A673 (cell line): ENCODE measurements at regions not wholly inside any gene's neighbourhood (a gene's known extent, or its start where the extent isn't known, plus 50 kb on each side); places are given as distances from the start of the nearest gene placed in this dataset.
"Not testable (repeated sequence)": the region's sequence is repeated elsewhere in the genome, so short reads cannot be mapped to it uniquely, and the experiment has no call there.

Experiments used
- BruUV-seq: library from RNA; stranded (reverse); fragments of 400-500 nt; replicated peaks from 2 replicates; lab custom pipeline; 2021; lab: Mats Ljungman, UMichigan
- CTCF ChIA-PET: fragments of 300-600 bp; sonication (Branson Sonifier 250); formaldehyde crosslinking; loops from one replicate; lab custom pipeline; 2022; ENCODE audit warnings: antibody characterized with exemption; lab: Charles Lee
- POLR2A ChIA-PET: fragments of 300-600 bp; sonication (Branson Sonifier 250); formaldehyde crosslinking; loops from one replicate; lab custom pipeline; 2022; ENCODE audit warnings: antibody characterized with exemption; ENCODE audit not compliant: low non-redundant PET; lab: Charles Lee
- DNase-seq: peaks from one replicate; pipeline ENCODE4 v3.0.0-alpha.2; 2015; ENCODE audit warnings: low spot score
- H3K27ac ChIP-seq: fragments of 200-600 bp; sonication (generic); 2 replicates; pipeline ENCODE4 v1.5.1; 2016; ENCODE audit warnings: mixed run types, low read depth, mild to moderate bottlenecking, mixed read lengths, antibody characterized with exemption, low read length; ENCODE audit not compliant: poor library complexity, severe bottlenecking
- H3K27me3 ChIP-seq: fragments of 200-600 bp; sonication (generic); replicated peaks from 2 replicates; pipeline ENCODE4 v1.6.1; 2017; ENCODE audit warnings: mixed run types, low read depth, mild to moderate bottlenecking, mixed read lengths, antibody characterized with exemption, low read length; ENCODE audit not compliant: insufficient read depth, poor library complexity
- H3K36me3 ChIP-seq: fragments of 200-600 bp; sonication (generic); 2 replicates; pipeline ENCODE4 v1.6.1; 2016; ENCODE audit warnings: mixed run types, mild to moderate bottlenecking, mixed read lengths, antibody characterized with exemption, low read length; ENCODE audit not compliant: insufficient read depth, poor library complexity, severe bottlenecking
- H3K4me1 ChIP-seq: fragments of 200-600 bp; sonication (generic); 2 replicates; pipeline ENCODE4 v1.6.1; 2017; ENCODE audit warnings: mixed run types, mild to moderate bottlenecking, mixed read lengths, antibody characterized with exemption, low read length; ENCODE audit not compliant: insufficient read depth, poor library complexity, severe bottlenecking
- H3K4me3 ChIP-seq: fragments of 200-600 bp; sonication (generic); 2 replicates; pipeline ENCODE4 v1.5.1; 2016; ENCODE audit warnings: low read depth, mixed run types, mild to moderate bottlenecking, mixed read lengths, low read length; ENCODE audit not compliant: poor library complexity, severe bottlenecking
- H3K9me3 ChIP-seq: fragments of 200-600 bp; sonication (generic); 2 replicates; pipeline ENCODE4 v1.6.1; 2016; ENCODE audit warnings: mixed run types, low read depth, mild to moderate bottlenecking, mixed read lengths, antibody characterized with exemption, low read length; ENCODE audit not compliant: poor library complexity, severe bottlenecking
- EZH2 ChIP-seq: fragments of 200-600 bp; sonication (generic); IDR thresholded peaks from 2 replicates; pipeline ENCODE4 v1.6.1; 2017; ENCODE audit warnings: borderline replicate concordance, low read depth, mild to moderate bottlenecking, mixed read lengths, antibody characterized with exemption, low read length; ENCODE audit not compliant: poor library complexity, severe bottlenecking
- intact Hi-C: fragments of 100-400 bp; cut with micrococcal nuclease; formaldehyde crosslinking; loops from one replicate; pipeline ENCODE4 v1.10.0; 2022; ENCODE audit not compliant: unreplicated experiment
- TF ChIP-seq, protein P1 (sequence below): fragments of 300-800, 200-600 bp; sonication (generic); conservative IDR thresholded peaks from 2 replicates; pipeline ENCODE4 v1.5.1; 2017; ENCODE audit warnings: low read depth, mild to moderate bottlenecking, antibody characterized with exemption, low read length, moderate library complexity, mixed read lengths

DNA sequence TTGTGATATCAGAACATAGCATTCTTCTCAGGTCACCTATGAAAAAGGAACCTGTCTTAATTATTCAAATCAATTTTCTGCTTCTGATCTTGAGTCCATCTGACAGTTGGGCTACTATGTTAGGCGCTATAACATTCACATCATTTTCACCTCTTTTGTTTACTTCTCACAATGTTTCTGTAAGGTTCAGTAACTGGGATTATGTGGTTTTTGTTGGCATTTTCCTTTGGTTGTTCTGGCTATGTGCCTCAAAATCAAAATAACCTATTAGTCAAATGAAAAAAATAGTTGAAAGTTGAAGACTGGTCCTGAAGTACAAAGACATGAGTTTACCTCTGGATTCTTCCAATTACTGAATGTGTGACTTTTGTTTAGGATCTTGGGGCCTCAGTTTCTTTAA, 221.3 kb upstream of the SMIM30 start:
- CTCF ChIA-PET, result no interaction called here
- POLR2A ChIA-PET, result no interaction called here
- intact Hi-C loops, result no loop called here

DNA sequence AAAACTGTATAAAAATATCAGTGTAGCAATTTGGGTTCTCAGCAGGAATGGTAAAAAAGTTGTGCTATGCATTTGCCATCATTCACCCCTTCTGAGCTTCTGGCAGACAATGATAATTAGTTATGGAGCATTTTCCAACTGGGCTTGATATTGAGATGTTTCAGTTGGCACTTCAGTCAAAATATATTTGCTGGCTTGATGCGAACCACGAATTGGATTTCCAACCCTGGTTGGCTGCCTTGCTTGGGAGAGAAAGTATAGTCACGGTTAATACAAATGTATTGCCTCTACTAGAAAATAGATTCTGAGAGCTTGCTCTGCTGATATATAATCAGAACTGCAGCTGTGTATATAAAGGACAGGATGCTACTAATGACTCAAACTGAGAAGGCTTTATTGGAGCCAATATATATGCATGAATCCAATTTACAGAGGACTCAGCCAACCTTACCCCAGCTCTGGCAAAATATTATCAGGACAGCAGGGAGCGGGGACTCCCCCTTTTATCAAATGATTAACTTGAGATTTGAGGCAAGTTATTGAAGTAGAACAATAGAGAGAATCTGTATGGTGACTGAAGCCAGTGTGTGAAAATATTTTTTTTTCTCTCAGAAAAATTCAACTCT, 219.8 kb upstream of the SMIM30 start:
- Histone ChIP-seq H3K9me3 (no peaks in the 10 kb centered on the region), H3K27me3 (no peaks in the 10 kb centered on the region), H3K27ac (no peak overlapping the region), H3K4me1 (no peaks in the 10 kb centered on the region), H3K36me3 (no peaks in the 10 kb centered on the region), H3K4me3 (no peak overlapping the region)
- peak; percentile 12 for DNase-seq
- no peak for TF ChIP-seq EZH2
- TF ChIP-seq, protein P1, sequence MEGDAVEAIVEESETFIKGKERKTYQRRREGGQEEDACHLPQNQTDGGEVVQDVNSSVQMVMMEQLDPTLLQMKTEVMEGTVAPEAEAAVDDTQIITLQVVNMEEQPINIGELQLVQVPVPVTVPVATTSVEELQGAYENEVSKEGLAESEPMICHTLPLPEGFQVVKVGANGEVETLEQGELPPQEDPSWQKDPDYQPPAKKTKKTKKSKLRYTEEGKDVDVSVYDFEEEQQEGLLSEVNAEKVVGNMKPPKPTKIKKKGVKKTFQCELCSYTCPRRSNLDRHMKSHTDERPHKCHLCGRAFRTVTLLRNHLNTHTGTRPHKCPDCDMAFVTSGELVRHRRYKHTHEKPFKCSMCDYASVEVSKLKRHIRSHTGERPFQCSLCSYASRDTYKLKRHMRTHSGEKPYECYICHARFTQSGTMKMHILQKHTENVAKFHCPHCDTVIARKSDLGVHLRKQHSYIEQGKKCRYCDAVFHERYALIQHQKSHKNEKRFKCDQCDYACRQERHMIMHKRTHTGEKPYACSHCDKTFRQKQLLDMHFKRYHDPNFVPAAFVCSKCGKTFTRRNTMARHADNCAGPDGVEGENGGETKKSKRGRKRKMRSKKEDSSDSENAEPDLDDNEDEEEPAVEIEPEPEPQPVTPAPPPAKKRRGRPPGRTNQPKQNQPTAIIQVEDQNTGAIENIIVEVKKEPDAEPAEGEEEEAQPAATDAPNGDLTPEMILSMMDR, result no peak
- intact Hi-C loops, result no loop called here
- no TSS peak for BruUV-seq
- CTCF ChIA-PET, result no interaction called here
- POLR2A ChIA-PET, result no interaction called here

More for the DNA sequence above, 221.3 kb upstream of the SMIM30 start:
- Histone ChIP-seq H3K4me3 (no peak overlapping the region), H3K36me3 (no peaks in the 10 kb centered on the region), H3K4me1 (no peaks in the 10 kb centered on the region), H3K27me3 (no peaks in the 10 kb centered on the region), H3K9me3 (no peaks in the 10 kb centered on the region), H3K27ac (no peak overlapping the region)
- no TSS peak for BruUV-seq
- TF ChIP-seq, protein P1, result no peak
- no peak for TF ChIP-seq EZH2
- DNase-seq, result no peak

DNA sequence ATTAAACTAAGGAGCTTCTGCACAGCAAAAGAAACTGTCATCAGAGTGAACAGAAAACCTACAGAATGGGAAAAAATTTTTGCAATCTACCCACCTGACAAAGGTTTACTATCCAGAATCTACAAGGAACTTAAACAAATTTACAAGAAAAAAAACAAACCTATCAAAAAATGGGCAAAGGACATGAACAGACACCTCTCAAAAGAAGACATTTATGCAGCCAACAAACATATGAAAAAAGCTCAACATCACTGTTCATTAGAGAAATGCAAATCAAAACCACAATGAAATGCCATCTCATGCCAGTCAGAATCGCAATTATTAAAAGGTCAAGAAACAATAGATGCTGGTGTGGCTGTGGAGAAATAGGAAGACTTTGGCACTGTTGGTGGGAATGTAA, 218.5 kb upstream of the SMIM30 start:
- POLR2A ChIA-PET, CTCF ChIA-PET, BruUV-seq, H3K4me1 ChIP-seq, H3K4me3 ChIP-seq, intact Hi-C loops, DNase-seq, H3K27me3 ChIP-seq, H3K27ac ChIP-seq, H3K9me3 ChIP-seq, H3K36me3 ChIP-seq: not testable (repeated sequence)

DNA sequence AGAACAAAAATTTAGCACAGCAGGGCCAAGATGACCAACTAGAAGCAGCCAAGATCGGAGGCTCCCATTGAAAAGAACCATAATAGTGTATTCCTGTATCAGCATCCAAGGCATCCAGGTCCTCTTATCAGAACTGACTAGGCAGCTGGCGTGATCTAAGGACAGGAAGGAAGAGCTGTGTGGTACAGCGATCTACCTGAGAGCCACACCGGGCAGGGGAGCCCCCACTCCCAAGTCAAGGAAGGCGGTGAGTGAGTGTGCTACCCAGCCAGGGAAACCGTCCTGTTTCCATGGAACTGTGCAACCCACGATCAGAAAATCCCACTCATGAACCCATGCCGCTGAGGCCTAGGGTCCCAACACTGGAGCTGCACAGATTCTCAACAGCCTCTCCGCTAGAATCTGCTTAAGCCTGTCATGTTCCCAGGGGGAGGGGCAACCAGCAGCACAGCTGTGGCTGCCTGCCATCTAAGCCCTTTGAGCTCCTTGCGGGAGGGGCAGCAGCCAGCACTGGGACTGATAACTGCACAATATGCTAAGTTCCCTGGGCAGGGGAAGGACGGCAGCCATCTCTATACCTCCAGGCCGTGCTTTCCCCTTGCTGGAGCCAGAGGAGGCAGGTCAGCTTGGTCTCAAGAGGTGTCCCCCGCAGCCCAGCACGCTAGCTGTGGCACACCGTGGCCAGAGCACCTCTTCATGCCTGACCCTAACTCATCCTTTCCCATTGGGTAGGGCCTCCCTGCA, 213.0 kb upstream of the SMIM30 start:
- intact Hi-C loops, result no loop called here
- no peaks in the 10 kb centered on the region for H3K36me3 ChIP-seq

More for the DNA sequence above, 213.0 kb upstream of the SMIM30 start:
- Histone ChIP-seq H3K9me3 (no peaks in the 10 kb centered on the region), H3K4me3 (no peak overlapping the region), H3K27ac (no peak overlapping the region), H3K4me1 (no peaks in the 10 kb centered on the region), H3K27me3 (no peaks in the 10 kb centered on the region)
- TF ChIP-seq, protein P1, result no peak
- no peak for TF ChIP-seq EZH2
- peak; percentile 10 for DNase-seq
- no TSS peak for BruUV-seq
- POLR2A ChIA-PET, result no interaction called here
- CTCF ChIA-PET, result no interaction called here
